ENCODE measurements at regions not wholly inside any gene's neighbourhood (a gene's known extent, or its start where the extent isn't known, plus 50 kb on each side); places are given as distances from the start of the nearest gene placed in this dataset.
"Not testable (repeated sequence)": the region's sequence is repeated elsewhere in the genome, so short reads cannot be mapped to it uniquely, and the experiment has no call there.

GRCh38 chr10:29703271-29703670 lies 68.5 kb upstream of the SVIL start:
- H3K27ac Mint-ChIP-seq = peak overlapping the region; percentile 57 to 95 (median 87)
- DNase-seq (no peak), ATAC-seq (no peak)
- no peaks in the 10 kb centered on the region for H3K27me3 Mint-ChIP-seq
- H3K9me3 Mint-ChIP-seq = peaks cover 0 to 3% (median 0%) of the 10 kb centered on the region in 9 donors
- H3K4me3 Mint-ChIP-seq = peak overlapping the region; percentile 47 to 87 (median 78)
- POLR2A ChIA-PET = interaction anchor here (0.7 to 1.1 kb wide), 2 partner anchors 9 to 21 kb away, joined by 3 read pairs; no protein-coding TSS in a partner anchor
- peaks cover 26 to 49% (median 43%) of the 10 kb centered on the region in 4 donors for H3K4me1 Mint-ChIP-seq
- peaks cover 0 to 5% (median 4%) of the 10 kb centered on the region in 3 donors for H3K36me3 Mint-ChIP-seq

GRCh38 chr10:29702273-29703164 lies 67.7 kb upstream of the SVIL start:
- DNase-seq (peak in 3 of 10 donors; percentile 11 to 17 (median 14)), ATAC-seq (peak; percentile 63 to 70)
- H3K9me3 Mint-ChIP-seq = peaks cover 0 to 3% (median 0%) of the 10 kb centered on the region in 9 donors
- peaks cover 0 to 5% (median 4%) of the 10 kb centered on the region in 3 donors for H3K36me3 Mint-ChIP-seq
- peak overlapping the region; percentile 73 to 95 (median 87) for H3K27ac Mint-ChIP-seq
- H3K4me1 Mint-ChIP-seq = peaks cover 26 to 49% (median 43%) of the 10 kb centered on the region in 4 donors
- H3K4me3 Mint-ChIP-seq = peak overlapping the region; percentile 47 to 87 (median 78)
- POLR2A ChIA-PET = interaction anchor here (1.0 to 1.1 kb wide), 2 partner anchors 9 to 20 kb away, joined by 3 to 4 read pairs; no protein-coding TSS in a partner anchor
- H3K27me3 Mint-ChIP-seq = no peaks in the 10 kb centered on the region

- DNase-seq (no peak), ATAC-seq (no peak)
- H3K27ac Mint-ChIP-seq = peak overlapping the region in 2 of 10 donors; percentile 1 to 7
- H3K4me1 Mint-ChIP-seq = peaks cover 26 to 44% (median 38%) of the 10 kb centered on the region in 4 donors
- no peaks in the 10 kb centered on the region for H3K27me3 Mint-ChIP-seq
- H3K36me3 Mint-ChIP-seq = peaks cover 0 to 4% (median 0%) of the 10 kb centered on the region in 3 donors
- peaks cover 0 to under 1% (median 0%) of the 10 kb centered on the region in 9 donors for H3K9me3 Mint-ChIP-seq
- POLR2A ChIA-PET = interaction anchor here (0.5 to 0.7 kb wide), 3 partner anchors 8 to 826 kb away, joined by 4 to 6 read pairs (median 5); no protein-coding TSS in a partner anchor
- no peak overlapping the region for H3K4me3 Mint-ChIP-seq
These were observed 66.5 kb upstream of the SVIL start for GRCh38 chr10:29701306-29701705.

DNA sequence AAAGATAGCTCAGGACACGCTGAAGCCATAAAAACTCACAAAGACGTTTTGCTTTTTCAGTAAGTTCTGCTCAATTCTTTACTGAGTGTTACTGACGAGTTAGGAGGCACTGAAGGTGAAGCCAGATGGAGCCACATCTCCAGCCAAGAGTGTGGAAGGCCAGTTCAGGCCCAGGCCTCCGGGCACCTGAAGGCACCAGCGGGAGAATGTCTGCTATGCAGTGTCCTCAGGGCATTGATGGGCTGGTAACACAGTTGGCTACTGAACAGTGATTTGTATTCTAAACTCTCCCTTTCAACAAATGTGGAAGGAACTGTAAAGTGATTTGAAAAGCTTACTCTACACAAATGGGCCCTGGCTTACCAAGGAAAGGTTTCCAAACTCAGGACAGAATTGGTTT lies 64.8 kb upstream of the SVIL start:
- Mint-ChIP-seq H3K36me3 (peaks cover 3 to 4% (median 4%) of the 10 kb centered on the region in 3 donors), H3K9me3 (no peaks in the 10 kb centered on the region), H3K27ac (peak overlapping the region in 2 of 10 donors; percentile 30 to 63), H3K4me1 (peaks cover 24 to 40% (median 37%) of the 10 kb centered on the region in 4 donors), H3K27me3 (no peaks in the 10 kb centered on the region), H3K4me3 (no peak overlapping the region)
- ATAC-seq (no peak), DNase-seq (no peak)
- POLR2A ChIA-PET = no interaction called here

GRCh38 chr10:29698773-29699490 lies 64.2 kb upstream of the SVIL start:
- Mint-ChIP-seq H3K27ac (peak overlapping the region in 2 of 10 donors; percentile 40 to 41), H3K4me3 (no peak overlapping the region), H3K36me3 (peaks cover 3 to 6% (median 4%) of the 10 kb centered on the region in 3 donors), H3K27me3 (no peaks in the 10 kb centered on the region), H3K9me3 (no peaks in the 10 kb centered on the region), H3K4me1 (peaks cover 19 to 36% (median 31%) of the 10 kb centered on the region in 4 donors)
- POLR2A ChIA-PET = no interaction called here
- DNase-seq = no peak
- no peak for ATAC-seq

DNA sequence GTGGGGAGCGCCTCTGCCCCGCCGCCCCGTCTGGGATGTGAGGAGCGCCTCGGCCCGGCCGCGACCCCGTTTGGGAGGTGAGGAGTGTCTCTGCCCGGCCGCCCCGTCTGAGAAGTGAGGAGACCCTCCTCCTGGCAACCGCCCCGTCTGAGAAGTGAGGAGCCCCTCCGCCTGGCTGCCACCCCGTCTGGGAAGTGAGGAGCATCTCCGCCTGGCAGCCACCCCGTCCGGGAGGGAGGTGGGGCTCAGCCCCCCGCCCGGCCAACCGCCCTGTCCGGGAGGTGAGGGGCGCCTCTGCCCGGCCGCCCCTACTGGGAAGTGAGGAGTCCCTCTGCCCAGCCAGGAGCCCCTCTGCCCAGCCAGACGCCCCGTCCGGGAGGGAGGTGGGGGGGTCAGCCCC lies 61.8 kb upstream of the SVIL start:
- ATAC-seq, H3K4me3 Mint-ChIP-seq, H3K36me3 Mint-ChIP-seq, POLR2A ChIA-PET, H3K27me3 Mint-ChIP-seq, H3K9me3 Mint-ChIP-seq, DNase-seq, H3K27ac Mint-ChIP-seq: not testable (repeated sequence)
- H3K4me1 Mint-ChIP-seq = peaks cover 18 to 33% (median 27%) of the 10 kb centered on the region in 4 donors

GRCh38 chr10:29694121-29694520 lies 59.4 kb upstream of the SVIL start:
- ATAC-seq = no peak
- H3K9me3 Mint-ChIP-seq = no peaks in the 10 kb centered on the region
- H3K27ac Mint-ChIP-seq = peak overlapping the region in 2 of 10 donors; percentile 54 to 66

DNA sequence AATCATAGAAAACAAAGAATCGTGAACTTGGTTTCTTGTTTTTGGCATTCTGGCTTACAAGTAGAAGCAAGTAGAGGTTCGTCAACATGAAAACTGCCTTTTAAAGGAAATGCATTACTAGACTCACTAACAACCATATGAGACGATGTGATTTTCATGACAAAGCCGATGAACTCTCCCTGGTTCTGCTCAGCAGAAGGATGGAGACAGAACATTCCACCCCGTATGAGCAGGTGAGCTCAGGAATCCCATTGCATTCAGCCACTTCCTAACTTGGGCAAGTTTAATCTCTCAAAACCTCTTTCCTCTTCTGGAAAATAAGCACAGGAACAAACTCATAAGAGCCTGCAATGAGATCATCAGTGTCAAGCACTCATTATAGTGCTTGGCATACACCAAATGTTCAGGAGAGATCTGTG lies 57.4 kb upstream of the SVIL start:
- Mint-ChIP-seq H3K4me3 (no peak overlapping the region), H3K9me3 (no peaks in the 10 kb centered on the region), H3K27me3 (no peaks in the 10 kb centered on the region), H3K27ac (peak overlapping the region in 3 of 10 donors; percentile 13 to 64 (median 32)), H3K36me3 (peaks cover 3 to 7% (median 4%) of the 10 kb centered on the region in 3 donors), H3K4me1 (peaks cover 19 to 56% (median 43%) of the 10 kb centered on the region in 4 donors)
- POLR2A ChIA-PET = interaction anchor here (2.4 kb wide), 1 partner anchor 10 kb away, joined by 6 read pairs; no protein-coding TSS in a partner anchor
- DNase-seq (no peak), ATAC-seq (no peak)

More at GRCh38 chr10:29694121-29694520, 59.4 kb upstream of the SVIL start:
- Mint-ChIP-seq H3K36me3 (peaks cover 3 to 7% (median 4%) of the 10 kb centered on the region in 3 donors), H3K27me3 (no peaks in the 10 kb centered on the region), H3K4me1 (peaks cover 11 to 36% (median 25%) of the 10 kb centered on the region in 4 donors), H3K4me3 (no peak overlapping the region)
- DNase-seq = no peak
- POLR2A ChIA-PET = interaction anchor here (1.0 to 1.3 kb wide), 3 partner anchors 8 to 13 kb away, joined by 3 to 4 read pairs (median 3); no protein-coding TSS in a partner anchor

DNA sequence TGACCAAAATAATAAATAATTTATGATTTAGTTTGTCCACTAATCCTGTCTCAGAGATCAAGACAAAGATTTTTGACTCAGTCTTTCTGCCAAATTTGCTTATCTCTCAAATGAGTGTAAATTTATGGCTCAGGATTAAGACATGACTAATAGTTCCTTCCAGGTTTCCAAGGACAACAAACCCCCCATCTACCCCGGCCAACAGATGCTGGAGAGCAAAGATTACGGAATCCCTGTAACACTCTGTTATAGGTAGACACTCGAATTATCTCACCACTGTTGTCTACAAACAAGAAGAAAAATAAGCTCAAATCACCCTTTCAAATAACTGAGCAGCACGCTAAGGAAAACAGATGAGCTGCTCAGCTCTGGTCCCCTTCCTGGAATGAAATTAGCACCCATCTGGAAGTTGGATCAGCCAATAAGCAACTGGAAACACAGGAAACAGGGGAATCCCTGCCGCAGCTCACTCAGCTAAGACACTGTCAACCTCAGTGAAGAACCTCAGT lies 56.8 kb upstream of the SVIL start:
- ATAC-seq (no peak), DNase-seq (no peak)
- Mint-ChIP-seq H3K9me3 (no peaks in the 10 kb centered on the region), H3K36me3 (peaks cover 3 to 7% (median 4%) of the 10 kb centered on the region in 3 donors), H3K27ac (peak overlapping the region in 7 of 10 donors; percentile 2 to 40 (median 15)), H3K27me3 (no peaks in the 10 kb centered on the region), H3K4me1 (peaks cover 21 to 61% (median 46%) of the 10 kb centered on the region in 4 donors), H3K4me3 (no peak overlapping the region)
- POLR2A ChIA-PET = interaction anchor here (2.4 kb wide), 1 partner anchor 10 kb away, joined by 6 read pairs; no protein-coding TSS in a partner anchor

- Mint-ChIP-seq H3K9me3 (peaks cover 0 to 4% (median 0%) of the 10 kb centered on the region in 9 donors), H3K36me3 (peaks cover 4 to 24% (median 19%) of the 10 kb centered on the region in 3 donors), H3K27me3 (no peaks in the 10 kb centered on the region), H3K27ac (peak overlapping the region in 4 of 10 donors; percentile 50 to 72 (median 64)), H3K4me3 (peak overlapping the region in 3 of 10 donors; percentile 12 to 43 (median 26)), H3K4me1 (peaks cover 26 to 73% (median 62%) of the 10 kb centered on the region in 4 donors)
- DNase-seq (no peak), ATAC-seq (peak in 1 of 2 donors; percentile 33)
- POLR2A ChIA-PET = interaction anchor here (1.0 to 1.3 kb wide), 2 partner anchors 21 to 29 kb away, joined by 3 read pairs; no protein-coding TSS in a partner anchor
These were observed 54.2 kb upstream of the SVIL start for GRCh38 chr10:29689001-29689400.

DNA sequence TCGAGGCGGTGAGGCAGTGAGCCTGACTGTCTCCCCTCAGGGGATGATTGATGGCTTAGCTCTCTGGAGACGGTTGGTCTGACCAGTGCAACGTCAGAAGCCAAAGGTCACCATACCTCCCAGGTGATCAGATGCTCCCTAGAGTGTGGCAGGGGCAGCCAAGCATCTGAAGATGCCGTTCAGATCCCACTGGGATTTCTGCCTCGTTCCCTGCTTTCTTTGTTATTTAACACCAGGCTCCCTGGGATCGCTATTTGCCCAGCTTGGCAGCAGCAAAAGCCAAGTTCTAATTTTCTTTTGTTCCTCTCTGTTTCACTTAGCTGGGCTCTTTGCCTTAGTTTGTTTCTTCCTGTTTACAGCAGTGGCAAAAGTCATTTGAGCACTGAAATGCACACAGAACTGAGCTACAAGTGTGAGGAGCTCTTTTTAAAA lies 53.5 kb upstream of the SVIL start:
- H3K27me3 Mint-ChIP-seq = no peaks in the 10 kb centered on the region
- peaks cover 0 to 4% (median 0%) of the 10 kb centered on the region in 9 donors for H3K9me3 Mint-ChIP-seq
- POLR2A ChIA-PET = interaction anchor here (1.0 to 1.6 kb wide), 3 partner anchors 22 to 46 kb away, joined by 3 to 4 read pairs (median 3); no protein-coding TSS in a partner anchor
- DNase-seq (no peak), ATAC-seq (no peak)
- peaks cover 4 to 24% (median 18%) of the 10 kb centered on the region in 3 donors for H3K36me3 Mint-ChIP-seq
- H3K27ac Mint-ChIP-seq = peak overlapping the region in 7 of 10 donors; percentile 17 to 72 (median 46)
- H3K4me3 Mint-ChIP-seq = peak overlapping the region in 1 of 10 donors; percentile 15
- H3K4me1 Mint-ChIP-seq = peaks cover 27 to 73% (median 67%) of the 10 kb centered on the region in 4 donors
